ENCODE measurements at regions not wholly inside any gene's neighbourhood (a gene's known extent, or its start where the extent isn't known, plus 50 kb on each side); places are given as distances from the start of the nearest gene placed in this dataset.
A peak's percentile ranks its signal among the peaks of the same experiment; 100 is the strongest.
"Not testable (repeated sequence)": the region's sequence is repeated elsewhere in the genome, so short reads cannot be mapped to it uniquely, and the experiment has no call there.

DNA sequence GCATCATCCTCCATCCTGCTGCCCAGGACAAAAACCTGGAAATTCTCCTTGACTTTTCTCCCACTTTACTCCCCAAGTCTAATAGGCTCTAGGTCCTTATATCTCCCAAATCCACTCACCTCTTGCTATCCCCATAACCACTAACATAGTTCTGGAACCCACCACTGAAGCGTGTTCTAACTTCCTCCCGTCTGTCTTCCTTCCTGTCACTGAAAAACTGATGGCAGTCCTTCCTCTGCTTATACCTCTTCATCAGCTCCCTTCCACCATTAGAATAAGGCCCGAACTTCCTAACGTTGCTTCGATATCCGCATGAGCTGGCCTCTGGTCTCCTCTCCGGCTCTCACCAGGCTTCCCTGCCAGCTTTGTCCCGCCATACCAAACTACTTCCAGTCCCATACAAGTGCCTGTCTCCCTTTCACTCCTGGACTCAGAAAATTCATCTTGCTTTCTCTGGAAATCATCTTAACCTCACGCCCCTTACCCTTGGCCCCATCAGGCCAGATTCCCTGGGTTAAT is 63.0 kb upstream of the BCL2L14 start:
- WGBS (ENCODE audit: insufficient coverage, low coverage, low lambda C conversion rate, missing lambda C conversion rate) = 75% methylated on average over 8 of the region's 9 CpGs
- intact Hi-C loops (cut with DNase I) = no loop called here
- no peak for ATAC-seq

DNA sequence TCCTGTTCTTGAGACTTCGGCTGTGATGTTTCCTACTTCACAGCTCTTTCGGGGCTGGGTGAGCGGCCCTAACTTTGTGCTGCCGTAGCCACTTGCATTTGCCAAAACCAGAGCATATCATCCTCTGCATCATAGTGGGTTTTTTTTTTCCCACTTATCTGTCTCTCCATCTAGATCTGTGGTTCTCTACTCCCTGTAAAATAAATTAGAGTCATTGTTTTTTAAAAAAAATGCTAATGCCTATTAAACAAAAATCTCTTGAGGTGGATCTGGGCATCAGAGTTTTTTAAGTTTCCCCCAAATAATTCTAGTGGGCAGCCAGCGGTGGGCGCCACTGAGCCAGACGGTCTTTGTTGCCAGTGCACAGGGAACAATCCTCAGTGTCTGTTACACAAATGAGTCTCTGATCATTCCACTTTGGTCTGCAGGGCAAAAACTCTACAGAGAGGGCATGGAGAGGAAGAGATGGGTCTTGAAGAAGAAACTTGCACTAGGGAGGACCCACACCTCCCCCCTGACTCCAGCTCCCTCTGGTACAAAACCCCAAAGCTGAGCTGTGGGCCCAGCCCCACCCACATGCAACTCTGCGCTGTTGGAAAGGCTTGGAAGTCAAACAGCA is 62.4 kb upstream of the BCL2L14 start:
- Histone ChIP-seq H3K27ac (no peak overlapping the region), H3K36me3 (no peaks in the 10 kb centered on the region), H3K4me1 (no peaks in the 10 kb centered on the region), H3K9me3 (no peaks in the 10 kb centered on the region), H3K27me3 (no peaks in the 10 kb centered on the region), H3K4me3 (no peak overlapping the region)
- DNase-seq = no peak
- 49% methylated on average over 8 of the region's 8 CpGs for WGBS (ENCODE audit: insufficient coverage, low coverage, low lambda C conversion rate, missing lambda C conversion rate)
- intact Hi-C loops (cut with DNase I) = no loop called here
- TF ChIP-seq POLR2A (IDR thresholded peaks at IDR 0.05) = no peak
- TF ChIP-seq, protein P1, sequence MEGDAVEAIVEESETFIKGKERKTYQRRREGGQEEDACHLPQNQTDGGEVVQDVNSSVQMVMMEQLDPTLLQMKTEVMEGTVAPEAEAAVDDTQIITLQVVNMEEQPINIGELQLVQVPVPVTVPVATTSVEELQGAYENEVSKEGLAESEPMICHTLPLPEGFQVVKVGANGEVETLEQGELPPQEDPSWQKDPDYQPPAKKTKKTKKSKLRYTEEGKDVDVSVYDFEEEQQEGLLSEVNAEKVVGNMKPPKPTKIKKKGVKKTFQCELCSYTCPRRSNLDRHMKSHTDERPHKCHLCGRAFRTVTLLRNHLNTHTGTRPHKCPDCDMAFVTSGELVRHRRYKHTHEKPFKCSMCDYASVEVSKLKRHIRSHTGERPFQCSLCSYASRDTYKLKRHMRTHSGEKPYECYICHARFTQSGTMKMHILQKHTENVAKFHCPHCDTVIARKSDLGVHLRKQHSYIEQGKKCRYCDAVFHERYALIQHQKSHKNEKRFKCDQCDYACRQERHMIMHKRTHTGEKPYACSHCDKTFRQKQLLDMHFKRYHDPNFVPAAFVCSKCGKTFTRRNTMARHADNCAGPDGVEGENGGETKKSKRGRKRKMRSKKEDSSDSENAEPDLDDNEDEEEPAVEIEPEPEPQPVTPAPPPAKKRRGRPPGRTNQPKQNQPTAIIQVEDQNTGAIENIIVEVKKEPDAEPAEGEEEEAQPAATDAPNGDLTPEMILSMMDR (IDR thresholded peaks at IDR 0.05) = peak in 2 of 4 donors; percentile 16 to 21
- no peak for ATAC-seq

More for the DNA sequence above, 63.0 kb upstream of the BCL2L14 start:
- Histone ChIP-seq H3K4me1 (no peaks in the 10 kb centered on the region), H3K27me3 (no peaks in the 10 kb centered on the region), H3K27ac (no peak overlapping the region), H3K9me3 (no peaks in the 10 kb centered on the region), H3K36me3 (no peaks in the 10 kb centered on the region), H3K4me3 (no peak overlapping the region)
- no peak for TF ChIP-seq POLR2A (IDR thresholded peaks at IDR 0.05)
- TF ChIP-seq, protein P1 (IDR thresholded peaks at IDR 0.05) = no peak
- DNase-seq = no peak

DNA sequence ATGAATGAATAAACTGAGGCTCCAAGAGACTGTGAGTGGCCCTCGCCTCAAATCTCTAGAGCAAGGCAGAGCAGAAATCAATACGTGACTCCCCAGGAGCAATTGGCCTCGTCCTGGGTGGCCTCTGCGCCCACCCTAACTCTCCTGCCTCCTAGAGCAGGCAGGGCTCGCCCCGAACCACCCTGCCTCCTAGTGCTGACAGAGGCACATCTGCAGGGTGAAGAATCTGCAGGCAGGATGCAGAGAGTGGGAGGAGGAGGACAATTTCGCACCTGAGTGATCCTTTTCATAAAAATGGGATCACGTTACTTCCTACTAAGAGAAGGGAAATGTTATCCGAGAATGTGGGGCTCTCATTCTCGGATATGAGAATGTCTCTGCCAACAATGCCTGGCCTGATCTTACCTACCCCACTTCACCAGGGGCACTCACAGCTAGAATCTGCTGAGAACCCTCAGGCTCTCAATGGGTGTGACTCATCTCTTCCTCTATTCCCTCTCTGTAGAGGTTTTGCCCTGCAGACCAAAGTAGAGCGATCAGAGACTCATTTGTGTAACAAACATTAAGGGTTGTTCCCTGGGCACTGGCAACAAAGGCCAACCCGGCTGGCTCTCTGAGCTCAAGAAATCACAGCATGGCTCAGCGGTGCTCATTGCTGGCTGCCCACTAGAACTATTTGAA is 61.7 kb upstream of the BCL2L14 start:
- Histone ChIP-seq H3K9me3 (no peaks in the 10 kb centered on the region), H3K27ac (no peak overlapping the region), H3K4me1 (no peaks in the 10 kb centered on the region), H3K27me3 (no peaks in the 10 kb centered on the region), H3K36me3 (no peaks in the 10 kb centered on the region), H3K4me3 (no peak overlapping the region)
- peak; percentile 18 to 30 (median 27) for ATAC-seq
- 66% methylated on average over 7 of the region's 13 CpGs for WGBS (ENCODE audit: insufficient coverage, low coverage, low lambda C conversion rate, missing lambda C conversion rate)
- DNase-seq = no peak
- TF ChIP-seq, protein P1 (IDR thresholded peaks at IDR 0.05) = no peak
- intact Hi-C loops (cut with DNase I) = no loop called here

DNA sequence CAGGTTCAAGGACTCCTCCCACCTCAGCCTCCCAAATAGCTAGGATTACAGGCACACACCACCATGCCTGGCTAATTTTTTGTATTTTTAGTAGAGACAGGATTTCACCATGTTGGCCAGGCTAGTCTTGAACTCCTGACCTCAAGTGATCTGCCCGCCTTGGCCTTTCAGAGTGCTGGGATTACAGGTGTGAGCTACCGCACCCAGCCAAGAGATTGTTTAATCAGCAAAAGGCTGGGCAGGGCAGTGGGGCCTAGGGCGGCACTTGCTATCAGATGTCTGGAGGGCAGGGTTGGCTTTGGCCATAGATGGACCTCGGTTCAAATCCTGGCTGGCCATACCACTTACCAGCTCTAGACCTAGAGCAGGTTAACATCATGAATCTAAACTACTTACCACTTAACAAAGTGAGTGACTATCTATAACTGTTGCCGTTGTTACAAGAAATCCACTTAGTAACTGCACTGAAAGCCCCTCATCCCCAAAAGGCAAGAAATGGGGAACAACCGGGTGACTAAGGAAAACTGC is 60.9 kb upstream of the BCL2L14 start:
- peak overlapping the region in 1 of 3 donors; percentile 31 for H3K27ac ChIP-seq
- H3K9me3 ChIP-seq; H3K36me3 ChIP-seq; H3K4me3 ChIP-seq; intact Hi-C loops (cut with DNase I); H3K27me3 ChIP-seq; H3K4me1 ChIP-seq; DNase-seq; ATAC-seq: not testable (repeated sequence)
- WGBS (ENCODE audit: insufficient coverage, low coverage, low lambda C conversion rate, missing lambda C conversion rate) = 65% methylated on average over 6 of the region's 6 CpGs

Measured in right lobe of liver (tissue), 6 donors.